Loucy (cell line): ENCODE measurements at regions not wholly inside any gene's neighbourhood (a gene's known extent, or its start where the extent isn't known, plus 50 kb on each side); places are given as distances from the start of the nearest gene placed in this dataset.

ENCODE experiments used
- EZH2phosphoT487 ChIP-seq: fragments of 200-600 bp; IDR thresholded peaks from 2 replicates; pipeline ENCODE4 v1.6.1; 2018; ENCODE audit warnings: antibody characterized with exemption, mild to moderate bottlenecking, moderate library complexity, borderline replicate concordance
- TF ChIP-seq, protein P1 (sequence below): fragments of 200-600 bp; sonication (generic); conservative IDR thresholded peaks from 2 replicates; pipeline ENCODE4 v1.5.1; 2014; ENCODE audit warnings: mild to moderate bottlenecking, antibody characterized with exemption, low read length

DNA sequence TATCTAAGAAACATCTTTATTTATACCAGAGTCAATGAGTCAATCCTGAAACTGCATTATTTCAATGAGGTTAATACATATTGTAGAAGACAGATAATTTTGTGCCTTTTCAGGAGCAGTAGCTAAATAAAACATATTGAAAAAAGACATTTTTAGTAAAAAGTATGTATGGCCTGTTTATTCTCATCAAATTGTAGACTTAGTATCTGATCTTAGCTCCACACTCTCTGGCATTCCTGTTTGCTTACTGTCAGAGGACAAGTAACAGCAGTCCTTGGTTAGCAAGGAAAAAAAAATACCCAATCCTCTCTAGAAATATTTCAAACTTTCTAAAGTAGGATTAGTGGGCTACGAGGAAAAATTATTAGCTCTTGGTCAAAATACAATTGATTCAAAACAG lies 50.5 kb upstream of the GUCY1A1 start:
- TF ChIP-seq, protein P1, sequence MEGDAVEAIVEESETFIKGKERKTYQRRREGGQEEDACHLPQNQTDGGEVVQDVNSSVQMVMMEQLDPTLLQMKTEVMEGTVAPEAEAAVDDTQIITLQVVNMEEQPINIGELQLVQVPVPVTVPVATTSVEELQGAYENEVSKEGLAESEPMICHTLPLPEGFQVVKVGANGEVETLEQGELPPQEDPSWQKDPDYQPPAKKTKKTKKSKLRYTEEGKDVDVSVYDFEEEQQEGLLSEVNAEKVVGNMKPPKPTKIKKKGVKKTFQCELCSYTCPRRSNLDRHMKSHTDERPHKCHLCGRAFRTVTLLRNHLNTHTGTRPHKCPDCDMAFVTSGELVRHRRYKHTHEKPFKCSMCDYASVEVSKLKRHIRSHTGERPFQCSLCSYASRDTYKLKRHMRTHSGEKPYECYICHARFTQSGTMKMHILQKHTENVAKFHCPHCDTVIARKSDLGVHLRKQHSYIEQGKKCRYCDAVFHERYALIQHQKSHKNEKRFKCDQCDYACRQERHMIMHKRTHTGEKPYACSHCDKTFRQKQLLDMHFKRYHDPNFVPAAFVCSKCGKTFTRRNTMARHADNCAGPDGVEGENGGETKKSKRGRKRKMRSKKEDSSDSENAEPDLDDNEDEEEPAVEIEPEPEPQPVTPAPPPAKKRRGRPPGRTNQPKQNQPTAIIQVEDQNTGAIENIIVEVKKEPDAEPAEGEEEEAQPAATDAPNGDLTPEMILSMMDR = no peak
- no peak for TF ChIP-seq EZH2phosphoT487
